GM19025 (cell line): ENCODE measurements at regions not wholly inside any gene's neighbourhood (a gene's known extent, or its start where the extent isn't known, plus 50 kb on each side); places are given as distances from the start of the nearest gene placed in this dataset.

Experiments
- ATAC-seq: cut with Tn5 transposase; IDR thresholded peaks from one replicate; pipeline ENCODE4 v1.9.1; 2021; ENCODE audit warnings: mild to moderate bottlenecking, low read depth, moderate library complexity; ENCODE audit not compliant: unreplicated experiment

DNA sequence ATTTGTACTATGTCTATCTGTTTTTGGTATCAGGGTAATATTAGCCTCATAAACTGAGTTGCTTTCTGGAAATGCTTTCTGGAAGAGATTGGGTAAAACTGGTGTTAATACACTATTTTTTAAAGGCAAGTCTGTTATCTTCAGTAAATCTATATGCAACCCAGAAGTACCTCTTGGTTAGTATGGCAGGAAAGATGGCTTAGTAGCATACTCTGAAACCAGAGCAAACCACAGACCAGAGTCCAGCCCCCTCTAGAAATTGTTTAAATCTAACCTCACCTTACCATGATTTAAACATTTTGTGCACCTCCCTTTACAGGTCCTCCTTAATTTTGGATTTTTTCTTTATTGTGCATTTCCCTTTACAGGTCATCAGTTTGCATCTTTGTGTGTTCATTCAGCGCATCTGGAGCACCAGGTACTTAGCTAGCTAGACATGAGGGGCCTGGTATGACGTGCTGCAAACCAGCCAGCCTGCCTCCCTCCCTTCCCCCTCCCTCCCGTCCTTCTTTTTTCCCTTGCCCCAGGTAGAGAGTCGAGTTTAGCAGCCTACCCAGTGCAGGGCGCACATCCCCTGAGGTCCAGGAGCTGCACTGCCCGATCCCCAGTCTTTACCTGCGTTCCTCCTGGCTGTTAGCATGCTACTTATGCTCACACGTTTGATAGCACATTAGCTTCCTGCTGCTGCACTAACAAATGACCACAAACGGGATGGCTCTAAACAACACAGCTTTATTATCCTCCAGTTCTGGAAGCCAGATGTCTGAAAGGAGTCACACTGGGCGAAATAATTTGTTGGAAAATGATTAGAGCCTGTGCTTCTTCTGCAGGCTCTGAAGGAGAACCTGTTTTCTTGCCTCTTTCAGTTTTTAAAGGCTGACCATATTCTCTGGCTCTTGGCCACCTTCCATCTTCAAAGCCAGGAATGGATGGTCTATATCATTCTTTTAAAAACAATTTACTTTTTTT lies 299.9 kb upstream of the HABP2 start:
- no peak for ATAC-seq

DNA sequence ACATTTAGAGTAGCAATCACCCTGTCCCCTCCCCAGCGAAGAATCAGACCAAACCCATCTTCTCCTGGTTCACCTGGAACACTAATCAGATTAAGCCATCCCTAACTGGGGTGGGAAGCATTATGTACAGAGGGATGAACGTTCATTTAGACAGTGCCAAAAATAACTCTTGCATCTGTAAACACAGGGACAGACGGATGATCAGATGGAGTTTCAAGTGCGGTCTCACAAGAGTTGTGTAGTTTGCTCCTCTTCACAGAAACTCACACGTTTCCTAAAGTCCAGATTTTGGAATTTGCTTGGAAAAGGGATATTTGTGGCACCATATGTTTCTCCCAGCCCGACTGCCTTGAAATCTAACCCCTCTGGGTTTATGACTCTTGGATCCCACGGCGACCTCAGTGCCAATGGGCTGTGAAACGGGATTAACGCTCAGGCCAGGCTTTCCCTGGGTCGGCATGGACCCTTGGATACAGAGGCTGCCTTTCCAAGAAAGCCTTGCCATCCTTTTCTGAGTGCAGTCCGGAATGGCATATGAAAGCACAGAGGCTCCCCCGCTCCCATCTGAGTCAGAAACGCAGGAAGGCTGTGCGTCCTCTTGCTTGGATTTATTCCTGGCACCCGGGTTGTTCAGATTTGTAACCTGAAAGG lies 293.2 kb upstream of the HABP2 start:
- no peak for ATAC-seq

DNA sequence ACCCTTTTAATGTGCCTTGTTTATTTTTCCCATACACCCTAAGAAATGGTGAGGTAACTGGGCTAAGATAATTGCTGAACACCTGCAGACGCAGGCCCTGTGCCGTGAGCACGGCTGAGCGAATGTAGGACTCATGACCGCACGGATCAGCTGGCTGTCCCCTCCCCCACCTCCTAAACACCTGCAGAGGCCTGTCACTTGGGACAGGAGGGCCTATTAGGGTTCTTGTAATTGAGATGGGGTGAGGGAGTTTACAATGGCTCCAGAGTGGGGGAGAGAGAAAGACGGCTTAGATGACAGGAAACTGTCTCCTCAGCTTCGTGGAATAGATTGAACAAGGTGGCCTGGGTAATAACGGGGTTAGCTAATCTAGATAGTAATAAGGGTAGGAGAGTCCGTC lies 291.7 kb upstream of the HABP2 start:
- ATAC-seq: no peak

DNA sequence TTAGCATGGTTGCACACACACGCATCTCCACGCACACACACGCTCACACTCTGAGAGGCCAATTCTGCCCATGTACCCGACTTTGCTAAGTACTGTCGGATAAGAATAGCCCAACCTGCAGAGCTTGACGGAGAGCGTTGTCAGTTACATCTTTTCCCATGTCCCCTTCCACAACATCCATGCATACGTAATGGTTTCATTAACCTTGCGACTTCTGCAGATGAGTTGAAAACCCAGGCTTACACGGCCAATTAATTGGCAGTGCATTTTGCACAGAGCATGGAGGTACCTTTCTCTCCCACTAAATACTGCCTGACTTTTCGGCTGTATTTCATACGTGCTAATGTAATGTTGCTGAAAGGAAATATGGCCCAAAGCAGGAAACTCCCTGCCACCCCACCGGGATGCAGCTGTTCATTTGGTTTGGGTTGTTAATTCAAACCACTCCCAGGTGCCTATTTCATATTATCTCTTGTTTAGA lies 291.2 kb upstream of the HABP2 start:
- ATAC-seq: no peak

DNA sequence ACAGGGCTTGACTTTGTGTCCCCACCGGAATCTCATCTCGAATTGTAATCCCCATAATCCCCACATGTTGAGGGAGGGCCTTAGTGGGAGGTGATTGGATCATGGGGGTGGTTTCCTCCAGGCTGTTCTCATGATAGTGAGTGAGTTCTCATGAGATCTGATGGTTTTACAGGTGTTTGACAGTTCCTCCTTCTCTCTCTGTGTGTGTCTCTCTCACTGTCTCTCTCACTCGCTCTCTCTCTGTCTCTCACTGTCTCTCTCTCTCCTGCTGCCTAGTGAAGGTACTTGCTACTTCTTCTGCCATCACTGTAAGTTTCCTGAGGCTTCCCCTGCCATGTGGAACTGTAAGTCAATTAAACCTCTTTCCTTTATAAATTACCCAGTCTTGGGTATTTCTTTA lies 289.8 kb upstream of the HABP2 start:
- ATAC-seq: no peak

DNA sequence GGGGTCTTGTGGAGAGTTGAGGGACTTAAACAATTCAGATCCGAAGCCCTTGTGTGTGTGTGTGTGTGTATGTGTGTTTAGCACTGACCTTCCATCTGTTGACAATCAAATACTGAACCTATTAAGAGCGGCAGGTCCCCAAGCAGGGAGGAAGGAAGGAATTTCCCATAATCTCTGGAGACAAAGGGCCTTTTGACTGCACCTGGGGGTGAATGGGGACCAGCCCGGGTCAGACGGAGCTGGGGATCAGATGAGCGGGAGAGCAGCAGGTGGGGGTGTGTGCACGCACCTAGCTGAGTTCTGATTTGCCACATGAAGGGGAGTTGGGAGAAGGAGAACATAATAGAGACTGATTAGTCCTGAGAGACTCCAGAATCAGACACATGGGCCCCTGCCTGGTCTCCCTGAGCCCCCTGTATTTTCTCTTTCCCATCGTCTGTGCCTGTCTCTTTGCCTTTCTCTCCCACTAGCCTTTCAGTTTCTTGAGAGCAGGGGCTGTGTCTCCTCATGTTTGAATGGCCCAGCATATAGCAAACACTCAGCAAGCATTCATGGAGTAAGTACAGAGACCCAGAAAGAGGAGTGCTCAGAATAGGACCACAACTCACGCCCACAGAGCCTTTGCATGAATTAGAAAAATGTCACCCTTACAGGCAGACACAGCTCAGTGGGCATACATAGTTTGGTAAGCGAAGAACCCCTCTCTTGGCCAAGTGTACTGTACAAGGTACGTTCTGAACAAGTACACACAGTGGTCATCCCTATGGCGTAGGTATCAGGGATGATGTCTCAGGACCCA lies 288.3 kb upstream of the HABP2 start:
- ATAC-seq: no peak

DNA sequence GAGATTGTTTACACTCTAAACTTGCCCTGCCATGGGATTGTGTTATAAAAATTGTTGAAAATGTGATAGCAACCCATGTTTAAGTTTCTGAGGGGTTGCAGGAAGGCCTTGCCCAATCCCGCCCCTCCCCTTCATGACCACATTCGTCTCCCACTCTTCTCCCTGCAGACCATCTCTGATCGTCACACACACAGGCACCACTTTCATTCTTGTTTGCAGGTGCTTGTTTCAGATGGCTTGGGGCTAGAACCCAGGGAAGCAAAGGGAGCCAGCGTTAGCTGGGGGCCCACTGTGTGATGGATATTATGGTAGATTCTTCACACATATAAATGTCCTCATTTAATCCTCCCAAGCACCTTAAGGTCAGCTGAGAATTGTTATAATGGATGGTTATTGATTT lies 286.7 kb upstream of the HABP2 start:
- ATAC-seq: no peak

DNA sequence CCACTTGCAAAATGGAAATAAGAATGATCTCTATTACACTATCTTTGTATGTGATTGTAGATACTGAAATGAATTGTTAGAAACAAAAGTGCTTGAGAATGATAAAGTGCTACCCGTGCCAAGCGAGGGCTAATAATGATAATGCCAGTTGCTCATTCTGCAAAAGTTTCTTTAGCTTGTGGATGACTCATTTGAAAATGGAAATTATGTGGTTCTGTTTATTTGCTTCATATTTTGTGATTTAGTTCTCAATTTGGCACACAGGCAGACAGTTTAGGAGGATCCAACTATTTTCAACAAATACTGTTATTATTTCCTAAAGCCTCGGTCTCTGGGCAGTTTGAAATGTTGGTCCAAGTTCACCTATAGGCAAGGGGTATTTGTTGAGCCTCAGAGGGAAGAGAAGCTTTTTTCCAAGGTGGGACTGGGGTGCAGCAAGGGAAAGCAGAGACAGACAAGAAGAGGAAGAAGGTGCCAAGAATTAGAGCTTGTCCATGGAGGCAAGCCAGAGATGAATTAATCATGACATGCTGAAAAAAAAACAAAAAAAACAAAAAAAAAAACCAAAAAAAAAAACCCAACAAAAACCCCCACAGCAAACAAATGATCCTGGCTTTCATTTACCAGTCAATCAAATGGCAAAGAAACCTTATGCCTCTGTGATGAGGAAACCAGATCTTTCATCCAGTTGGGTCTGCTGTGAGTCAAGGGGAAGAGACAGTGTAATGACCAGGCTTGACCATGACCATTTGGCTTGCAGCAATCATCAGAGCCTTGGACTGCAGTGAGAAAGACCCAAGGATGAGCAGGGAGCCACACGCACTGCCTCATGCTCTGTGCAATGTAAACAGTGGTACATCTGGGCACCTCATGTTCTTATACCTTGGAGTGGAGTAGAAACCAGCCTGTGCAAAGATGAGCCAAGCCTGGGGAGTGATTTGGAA lies 285.0 kb upstream of the HABP2 start:
- no peak for ATAC-seq

DNA sequence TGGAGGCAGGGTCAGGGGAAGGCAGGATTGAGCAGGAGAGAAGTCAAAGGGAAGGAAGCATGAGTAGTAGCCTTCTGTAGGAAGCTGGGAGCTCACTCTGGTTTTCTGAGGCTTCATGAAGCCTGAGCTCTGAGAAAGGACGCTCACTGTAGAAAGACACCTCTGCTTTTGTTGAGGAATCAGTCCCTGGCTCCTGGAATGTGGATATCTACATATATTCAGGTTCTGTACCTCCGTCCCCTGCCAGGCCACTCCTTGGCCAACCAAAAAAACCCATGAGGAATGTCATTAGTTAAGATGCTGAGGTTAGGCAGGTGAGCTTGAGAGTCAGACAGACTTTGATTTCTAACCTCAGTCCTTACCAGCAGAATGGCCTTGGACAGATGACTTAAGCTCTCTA lies 283.5 kb upstream of the HABP2 start:
- no peak for ATAC-seq

DNA sequence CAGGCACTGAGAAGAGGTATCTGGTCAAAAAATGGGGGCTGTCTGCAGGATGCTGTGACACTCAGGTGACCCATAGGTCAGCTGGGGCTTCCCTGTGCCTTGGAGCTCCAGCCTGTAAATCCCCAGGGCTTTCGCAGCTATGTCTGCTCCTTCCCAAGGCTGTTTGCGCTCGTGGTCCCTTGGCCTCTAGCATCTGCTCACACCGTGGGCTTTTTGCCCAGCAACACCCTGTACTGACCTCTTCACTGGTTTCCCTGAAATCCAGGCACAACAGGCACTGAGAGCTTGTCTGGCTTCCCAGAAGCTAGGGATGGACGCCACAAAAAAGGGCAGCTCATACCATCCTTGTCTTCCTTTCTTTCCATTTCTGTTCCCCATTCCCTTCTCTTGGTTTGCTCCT lies 280.3 kb upstream of the HABP2 start:
- ATAC-seq: no peak

DNA sequence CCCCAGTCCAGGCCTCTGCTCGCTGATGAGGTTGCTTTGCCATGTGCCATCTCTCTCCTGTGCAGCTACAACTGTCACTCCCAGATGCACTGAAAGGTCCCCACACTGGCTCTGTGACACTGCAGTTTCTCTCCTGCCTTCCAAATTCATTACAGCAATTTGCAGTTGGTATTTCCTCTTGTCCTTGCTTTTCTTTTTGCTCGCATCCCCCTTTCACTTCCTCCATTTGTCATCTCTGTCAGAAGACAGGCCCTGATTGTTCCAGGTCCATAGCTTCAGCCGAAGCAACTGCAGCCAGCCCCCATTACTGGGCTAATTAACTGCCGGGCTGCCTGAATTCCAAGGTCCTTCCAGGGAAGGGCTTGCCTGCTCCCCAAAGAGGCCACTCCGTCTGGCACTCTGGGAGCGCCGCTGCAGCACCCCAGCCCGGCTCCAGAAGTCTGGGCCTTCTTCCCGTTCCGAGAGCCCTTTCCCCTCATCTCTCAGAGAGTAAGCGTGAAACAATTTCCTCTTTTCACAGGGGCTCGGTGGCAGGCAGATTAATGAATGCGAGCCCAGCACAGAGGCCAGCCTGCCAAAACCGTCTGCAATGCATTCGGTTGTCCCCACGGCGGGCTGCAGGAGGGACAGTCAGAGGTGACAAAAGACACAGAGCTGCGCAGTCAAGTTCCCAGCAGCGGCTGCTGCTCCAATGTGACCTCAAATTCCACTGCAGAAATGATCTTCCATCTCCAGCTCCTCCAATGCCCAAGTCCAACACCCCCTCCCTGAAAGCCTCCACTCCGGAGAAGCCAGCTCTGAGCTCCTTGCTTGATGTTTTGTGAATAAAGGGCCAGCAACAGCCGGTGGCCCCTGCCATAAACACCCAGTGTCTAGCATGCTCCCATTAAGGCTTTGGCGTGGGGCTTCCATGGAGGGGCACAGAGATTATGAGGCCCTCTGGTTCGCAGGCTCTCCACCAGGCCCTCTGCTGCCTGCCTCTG lies 279.4 kb upstream of the HABP2 start:
- no peak for ATAC-seq

DNA sequence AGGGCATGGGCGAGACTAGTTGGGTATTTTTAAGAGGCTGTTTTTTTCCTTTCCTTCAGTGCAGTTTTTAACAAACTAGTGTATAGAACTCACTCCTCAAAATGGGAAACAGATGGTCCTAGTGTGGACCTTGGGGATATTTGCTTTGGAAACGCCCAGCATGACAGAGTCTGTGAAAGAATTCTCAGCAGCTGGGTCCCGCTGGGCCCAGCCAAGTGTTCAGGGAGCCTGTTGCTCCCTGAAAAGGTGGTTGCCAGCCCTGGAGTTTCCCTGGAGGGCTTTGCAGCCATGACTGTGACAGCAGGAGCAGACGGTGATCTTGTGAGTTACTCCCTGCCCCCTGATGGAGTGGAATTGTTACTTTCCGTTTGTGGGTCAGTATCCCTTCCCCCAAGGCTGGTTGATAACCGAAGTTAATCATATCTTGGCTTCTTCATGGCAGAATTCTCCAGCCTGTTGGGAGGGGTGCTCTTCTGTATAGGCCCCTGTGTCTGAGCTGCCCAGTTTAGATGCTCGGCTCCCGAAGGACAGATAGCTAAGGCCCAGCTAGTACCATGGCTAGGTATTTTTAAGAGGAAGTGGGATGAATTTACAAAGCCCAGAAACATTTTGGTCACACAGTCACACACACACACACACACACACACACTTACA lies 278.6 kb upstream of the HABP2 start:
- no peak for ATAC-seq

DNA sequence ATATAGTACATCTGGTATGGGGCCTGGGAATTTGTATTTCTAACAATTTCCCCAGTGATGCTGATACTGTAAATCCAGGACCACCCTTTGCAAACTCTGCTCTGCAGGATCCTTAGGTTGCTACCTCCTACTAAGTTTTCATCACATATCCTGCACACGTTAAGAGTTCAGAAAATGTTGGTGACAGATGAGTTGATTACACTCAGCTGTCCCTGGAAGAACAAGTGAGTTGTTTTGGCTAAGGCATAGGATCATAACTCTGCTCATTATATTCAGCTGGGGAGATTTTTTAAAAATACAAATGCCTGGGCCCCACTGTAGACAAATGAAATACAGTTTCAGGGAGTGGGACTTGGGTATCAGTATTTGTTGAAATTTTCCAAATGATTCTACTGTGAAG lies 274.6 kb upstream of the HABP2 start:
- ATAC-seq: no peak

DNA sequence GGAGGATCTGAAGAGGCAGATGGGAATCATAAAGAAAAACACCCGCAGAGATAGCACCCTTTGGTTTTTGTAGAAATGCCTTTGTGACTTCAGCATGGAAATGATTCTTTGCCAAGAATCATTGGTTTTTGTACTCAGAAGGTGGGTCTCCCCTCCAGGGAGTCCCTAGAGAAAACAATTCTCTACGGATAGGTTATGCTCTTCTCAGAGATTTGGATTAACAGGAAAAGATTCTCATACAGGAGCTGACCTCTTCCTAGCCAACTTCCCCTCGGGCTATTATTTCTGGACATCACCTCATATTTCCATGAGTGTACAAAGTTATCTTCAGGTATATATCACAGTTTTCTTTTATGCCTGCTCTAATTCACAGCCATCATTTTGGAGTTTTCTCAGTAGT lies 274.2 kb upstream of the HABP2 start:
- ATAC-seq: no peak

DNA sequence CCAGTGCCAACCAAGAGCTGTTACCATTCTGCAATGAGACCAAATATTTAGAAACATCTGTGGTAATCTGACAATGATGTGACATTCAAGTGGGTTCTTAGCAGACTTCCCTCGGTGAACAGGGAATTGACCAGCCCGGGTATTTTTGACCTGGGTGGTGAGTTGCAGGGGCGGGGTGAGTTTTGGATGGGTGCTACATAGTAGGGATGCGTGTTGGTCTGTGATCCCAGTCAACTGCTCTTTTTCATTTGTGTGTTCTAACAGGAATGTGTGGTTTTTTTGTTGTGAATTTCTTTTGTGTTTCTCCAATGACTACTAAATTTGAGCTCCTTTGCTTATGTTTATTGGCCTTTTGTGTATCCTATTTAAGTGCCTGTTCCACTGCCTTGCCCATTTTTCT lies 273.6 kb upstream of the HABP2 start:
- ATAC-seq: no peak

DNA sequence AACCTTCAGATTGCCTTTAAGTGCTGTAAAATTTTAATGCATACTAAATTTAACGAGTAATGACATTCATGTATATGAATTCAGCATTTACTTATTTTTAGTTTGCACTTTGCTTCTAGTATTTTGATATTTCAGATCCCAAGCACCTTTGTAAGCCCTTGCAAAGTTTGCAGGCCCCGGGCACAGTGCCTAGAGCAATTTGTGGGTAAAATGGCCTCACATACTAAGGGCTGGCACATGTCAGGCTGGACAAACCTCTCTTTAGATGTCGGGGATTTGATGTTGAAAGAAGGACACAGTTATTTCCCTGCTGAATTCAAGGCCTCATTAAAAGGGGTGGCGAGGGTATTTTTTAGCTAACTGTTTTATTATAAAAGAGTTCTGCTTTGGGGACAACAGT lies 270.3 kb upstream of the HABP2 start:
- no peak for ATAC-seq

DNA sequence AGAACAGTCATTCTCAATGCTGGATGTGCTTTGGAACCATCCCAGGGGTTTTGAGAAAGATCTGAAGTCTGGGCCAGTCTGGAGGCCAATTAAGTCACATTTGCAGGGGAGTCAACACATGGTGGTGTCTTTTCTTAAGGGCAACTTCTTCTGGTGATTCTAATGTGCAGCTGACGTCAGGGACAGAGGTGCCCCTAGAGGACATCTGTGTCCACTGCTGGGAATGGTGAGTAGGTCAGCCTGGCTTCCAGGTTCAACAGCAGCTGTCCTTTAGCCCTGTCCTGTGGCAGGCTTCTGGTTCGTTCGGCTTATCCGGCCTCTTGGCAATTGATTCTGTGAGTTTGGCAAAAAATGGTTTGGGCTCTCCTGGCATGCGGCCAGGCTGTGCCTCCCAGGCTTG lies 269.7 kb upstream of the HABP2 start:
- no peak for ATAC-seq

DNA sequence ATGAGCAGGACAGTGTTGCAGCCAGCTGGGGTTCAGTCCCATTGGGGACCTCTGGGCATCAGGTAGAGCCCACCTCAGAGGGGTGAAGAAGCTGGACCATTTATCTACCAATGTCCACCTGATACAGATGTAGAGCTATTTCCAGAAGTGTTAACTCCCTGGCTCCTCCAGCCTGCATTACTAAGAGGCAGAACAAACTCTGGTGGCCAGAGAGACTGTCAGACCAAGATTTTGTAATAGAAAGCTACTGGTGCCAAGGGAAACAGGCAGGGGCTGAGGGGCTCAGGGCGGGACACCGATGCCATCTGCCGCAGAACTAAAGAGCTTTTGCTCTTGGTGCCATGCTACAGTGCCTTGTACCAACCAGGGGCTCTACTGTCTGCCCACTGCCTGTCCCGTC lies 268.2 kb upstream of the HABP2 start:
- ATAC-seq: no peak
